Vagina (tissue), 2 donors: ENCODE measurements at regions not wholly inside any gene's neighbourhood (a gene's known extent, or its start where the extent isn't known, plus 50 kb on each side); places are given as distances from the start of the nearest gene placed in this dataset.

Source experiments
- DNase-seq, 2 donors: peaks; one replicate each; pipeline ENCODE4 v3.0.0-alpha.2; 2017; ENCODE audit errors: extremely low spot score in 2 of 2
- H3K27ac ChIP-seq: fragments of 200-600 bp; sonication (generic); one replicate; pipeline ENCODE4 v1.5.1; 2019
- H3K27me3 ChIP-seq: fragments of 200-600 bp; sonication (generic); one replicate; pipeline ENCODE4 v1.5.1; 2019
- H3K36me3 ChIP-seq, 2 donors: fragments of 200-600 bp; sonication (generic); one replicate each; pipeline ENCODE4 v1.5.1; 2017 to 2019
- H3K4me1 ChIP-seq: fragments of 200-600 bp; sonication (generic); one replicate; pipeline ENCODE4 v1.5.1; 2019
- H3K4me3 ChIP-seq, 2 donors: fragments of 200-600 bp; sonication (generic); 1 replicate in 1 of 2; 2 replicates in 1 of 2; pipeline ENCODE4 v1.5.1; 2016 to 2019
- H3K9me3 ChIP-seq: fragments of 200-600 bp; sonication (generic); one replicate; pipeline ENCODE4 v1.5.1; 2019
- POLR2A ChIP-seq, 2 donors: fragments of 450-650 bp; IDR thresholded peaks; one replicate each; pipeline ENCODE4 v1.6.1; 2017; ENCODE audit warnings: antibody characterized with exemption in 2 of 2, mild to moderate bottlenecking in 2 of 2, moderate library complexity in 2 of 2
- POLR2AphosphoS5 ChIP-seq, 2 donors: sonication (generic); formaldehyde crosslinking; IDR thresholded peaks; one replicate each; pipeline ENCODE4 v1.9.0; 2017; ENCODE audit warnings: antibody characterized with exemption in 2 of 2, mild to moderate bottlenecking in 2 of 2, low read depth in 1 of 2; ENCODE audit not compliant: insufficient read depth in 1 of 2
- intact Hi-C: fragments of 100-400 bp; cut with DNase I; formaldehyde crosslinking; loops from one replicate; pipeline ENCODE4 v1.15.1; 2023
- TF ChIP-seq, protein P1 (sequence below), 3 experiments: fragments of 450-650 bp in 2 of 3; fragments of 200-600 bp in 1 of 3; sonication (generic) in 1 of 3; IDR thresholded peaks; one replicate each; pipeline ENCODE4 v1.5.1; 2017 to 2019; ENCODE audit warnings: antibody characterized with exemption in 3 of 3, mild to moderate bottlenecking in 2 of 3, moderate library complexity in 2 of 3

DNA sequence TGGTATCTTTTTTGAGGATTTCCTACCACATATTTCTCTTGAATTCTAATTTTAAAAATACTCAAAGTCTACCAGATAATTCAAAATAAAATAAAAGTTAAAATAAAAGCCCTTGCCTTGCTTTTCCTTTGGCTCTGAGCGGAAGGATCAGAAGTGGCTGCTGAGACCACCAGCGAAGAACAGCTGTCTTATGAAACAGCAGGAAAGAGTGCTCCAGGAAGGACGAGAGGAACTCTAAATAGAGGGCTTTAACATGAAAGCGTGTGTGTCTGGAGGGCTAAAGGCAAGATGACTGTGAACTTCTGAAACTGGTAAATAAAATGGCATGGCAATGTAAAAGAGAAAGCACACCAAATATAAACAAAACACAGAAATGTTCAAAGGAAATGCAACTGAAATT, 521.5 kb upstream of the SPRY2 start:
- H3K27ac ChIP-seq, result no peak overlapping the region
- TF ChIP-seq, protein P1, sequence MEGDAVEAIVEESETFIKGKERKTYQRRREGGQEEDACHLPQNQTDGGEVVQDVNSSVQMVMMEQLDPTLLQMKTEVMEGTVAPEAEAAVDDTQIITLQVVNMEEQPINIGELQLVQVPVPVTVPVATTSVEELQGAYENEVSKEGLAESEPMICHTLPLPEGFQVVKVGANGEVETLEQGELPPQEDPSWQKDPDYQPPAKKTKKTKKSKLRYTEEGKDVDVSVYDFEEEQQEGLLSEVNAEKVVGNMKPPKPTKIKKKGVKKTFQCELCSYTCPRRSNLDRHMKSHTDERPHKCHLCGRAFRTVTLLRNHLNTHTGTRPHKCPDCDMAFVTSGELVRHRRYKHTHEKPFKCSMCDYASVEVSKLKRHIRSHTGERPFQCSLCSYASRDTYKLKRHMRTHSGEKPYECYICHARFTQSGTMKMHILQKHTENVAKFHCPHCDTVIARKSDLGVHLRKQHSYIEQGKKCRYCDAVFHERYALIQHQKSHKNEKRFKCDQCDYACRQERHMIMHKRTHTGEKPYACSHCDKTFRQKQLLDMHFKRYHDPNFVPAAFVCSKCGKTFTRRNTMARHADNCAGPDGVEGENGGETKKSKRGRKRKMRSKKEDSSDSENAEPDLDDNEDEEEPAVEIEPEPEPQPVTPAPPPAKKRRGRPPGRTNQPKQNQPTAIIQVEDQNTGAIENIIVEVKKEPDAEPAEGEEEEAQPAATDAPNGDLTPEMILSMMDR (IDR thresholded peaks at IDR 0.05), result no peak
- TF ChIP-seq POLR2A (IDR thresholded peaks at IDR 0.05) (no peak), POLR2AphosphoS5 (IDR thresholded peaks at IDR 0.05; ENCODE audit: insufficient read depth in 1 of 2, low read depth in 1 of 2) (no peak)
- no peak overlapping the region for H3K4me3 ChIP-seq
- H3K36me3 ChIP-seq, result no peaks in the 10 kb centered on the region
- DNase-seq, result no peak
- H3K4me1 ChIP-seq, result no peaks in the 10 kb centered on the region
- intact Hi-C loops, result no loop called here
- H3K27me3 ChIP-seq, result no peaks in the 10 kb centered on the region
- H3K9me3 ChIP-seq, result no peaks in the 10 kb centered on the region

DNA sequence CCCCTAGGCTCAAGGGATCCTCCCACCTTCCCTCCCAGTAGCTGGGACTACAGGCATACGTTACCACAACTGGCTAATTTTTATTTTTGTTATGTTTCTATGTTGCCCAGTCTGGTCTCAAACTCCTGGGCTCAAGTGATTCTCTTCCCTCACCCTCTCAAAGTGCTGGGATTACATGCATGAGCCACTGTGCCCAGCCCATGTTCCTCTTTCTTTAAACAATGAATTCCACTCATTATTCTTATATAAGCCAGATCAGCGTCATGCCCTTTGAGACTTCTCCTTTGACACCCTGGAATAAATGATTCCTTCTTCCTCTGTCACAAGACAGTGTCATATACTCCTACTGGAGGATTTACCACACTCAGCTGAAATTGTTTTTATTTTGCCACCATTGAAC, 519.9 kb upstream of the SPRY2 start:
- Histone ChIP-seq H3K27ac (no peak overlapping the region), H3K4me3 (no peak overlapping the region), H3K27me3 (no peaks in the 10 kb centered on the region), H3K4me1 (no peaks in the 10 kb centered on the region), H3K36me3 (no peaks in the 10 kb centered on the region), H3K9me3 (no peaks in the 10 kb centered on the region)
- TF ChIP-seq, protein P1 (IDR thresholded peaks at IDR 0.05), result no peak
- intact Hi-C loops, result no loop called here
- DNase-seq, result no peak

GRCh38 chr13:80858131-80858530, 517.2 kb upstream of the SPRY2 start:
- H3K27me3 ChIP-seq, result no peaks in the 10 kb centered on the region
- H3K9me3 ChIP-seq, result no peaks in the 10 kb centered on the region
- H3K27ac ChIP-seq, result no peak overlapping the region
- intact Hi-C loops, result no loop called here
- DNase-seq, result no peak
- no peaks in the 10 kb centered on the region for H3K4me1 ChIP-seq
- no peak overlapping the region for H3K4me3 ChIP-seq
- no peak for TF ChIP-seq POLR2A (IDR thresholded peaks at IDR 0.05)
- TF ChIP-seq, protein P1 (IDR thresholded peaks at IDR 0.05), result no peak
- TF ChIP-seq POLR2AphosphoS5 (IDR thresholded peaks at IDR 0.05; ENCODE audit: insufficient read depth in 1 of 2, low read depth in 1 of 2), result no peak
- no peaks in the 10 kb centered on the region for H3K36me3 ChIP-seq

- H3K4me1 ChIP-seq, result no peaks in the 10 kb centered on the region
- H3K4me3 ChIP-seq, result no peak overlapping the region
- H3K27ac ChIP-seq, result no peak overlapping the region
- no peak for DNase-seq
- no peaks in the 10 kb centered on the region for H3K27me3 ChIP-seq
- no peaks in the 10 kb centered on the region for H3K9me3 ChIP-seq
- no peaks in the 10 kb centered on the region for H3K36me3 ChIP-seq
- no peak for TF ChIP-seq POLR2A (IDR thresholded peaks at IDR 0.05)
- TF ChIP-seq, protein P1 (IDR thresholded peaks at IDR 0.05), result no peak
- no peak for TF ChIP-seq POLR2AphosphoS5 (IDR thresholded peaks at IDR 0.05; ENCODE audit: insufficient read depth in 1 of 2, low read depth in 1 of 2)
- intact Hi-C loops, result no loop called here
Observed at GRCh38 chr13:80857321-80857720, 516.4 kb upstream of the SPRY2 start.

- DNase-seq, result no peak
- no peaks in the 10 kb centered on the region for H3K27me3 ChIP-seq
- H3K4me3 ChIP-seq, result no peak overlapping the region
- no peaks in the 10 kb centered on the region for H3K36me3 ChIP-seq
- H3K27ac ChIP-seq, result no peak overlapping the region
- H3K9me3 ChIP-seq, result no peaks in the 10 kb centered on the region
- TF ChIP-seq, protein P1 (IDR thresholded peaks at IDR 0.05), result no peak
- intact Hi-C loops, result no loop called here
- no peaks in the 10 kb centered on the region for H3K4me1 ChIP-seq
Observed at GRCh38 chr13:80850771-80851170, 509.8 kb upstream of the SPRY2 start.
